K562 (cell line): ENCODE measurements at regions not wholly inside any gene's neighbourhood (a gene's known extent, or its start where the extent isn't known, plus 50 kb on each side); places are given as distances from the start of the nearest gene placed in this dataset.

Source experiments
- ARHGAP35 ChIP-seq: fragments of 450-650 bp; IDR thresholded peaks from 2 replicates; pipeline ENCODE4 v1.6.1; 2018; ENCODE audit not compliant: partially characterized antibody
- ARID4B ChIP-seq: sonication (generic); formaldehyde crosslinking; IDR thresholded peaks from 2 replicates; pipeline ENCODE4 v1.8.0; 2022; ENCODE audit warnings: mild to moderate bottlenecking, missing genetic modification reagents
- FOSL1 ChIP-seq: fragments of 200-800 bp; sonication (Bioruptor generic); conservative IDR thresholded peaks from 2 replicates; pipeline ENCODE4 v1.6.1; 2016; ENCODE audit warnings: missing genetic modification characterization, missing compliant biosample characterization
- HMGN3 ChIP-seq: IDR thresholded peaks from 2 replicates; pipeline ENCODE4 v1.6.1; 2011; ENCODE audit warnings: borderline replicate concordance, low read depth, mild to moderate bottlenecking, mixed read lengths, low read length; ENCODE audit not compliant: insufficient read length; ENCODE audit errors: extremely low read depth
- MLLT1 ChIP-seq, 2 experiments: fragments of 450-650 bp; IDR thresholded peaks; 2 replicates each; pipeline ENCODE4 v1.6.1; 2016
- SMARCC2 ChIP-seq: fragments of 450-650 bp; IDR thresholded peaks from 2 replicates; pipeline ENCODE4 v1.6.1; 2017; ENCODE audit warnings: antibody characterized with exemption, moderate library complexity, mild to moderate bottlenecking, low read depth
- SRSF9 ChIP-seq: fragments of 200-400 bp; formaldehyde crosslinking; IDR thresholded peaks from 2 replicates; pipeline ENCODE4 v1.6.1; 2017; ENCODE audit warnings: low read depth, low read length, borderline replicate concordance
- U2AF1 ChIP-seq: fragments of 200-400 bp; formaldehyde crosslinking; optimal IDR thresholded peaks from 2 replicates; pipeline ENCODE3; 2017; ENCODE audit warnings: mild to moderate bottlenecking, low read depth, low read length, moderate library complexity
- ZNF639 ChIP-seq, 2 experiments: fragments of 200-800 bp in 1 of 2; sonication (Bioruptor generic) in 1 of 2; sonication (generic) in 1 of 2; formaldehyde crosslinking in 1 of 2; IDR thresholded peaks in 1 of 2; conservative IDR thresholded peaks in 1 of 2; 2 replicates each; pipeline versions ENCODE4 v1.5.0 to v1.6.1; 2016 to 2020; ENCODE audit warnings: missing compliant biosample characterization in 1 of 2, missing genetic modification characterization in 1 of 2, missing genetic modification reagents in 1 of 2

- no peak for TF ChIP-seq MLLT1 (IDR thresholded peaks at IDR 0.05)
- no peak for TF ChIP-seq ARHGAP35
- no peak for TF ChIP-seq U2AF1
- no peak for TF ChIP-seq SMARCC2
- no peak for TF ChIP-seq HMGN3
- no peak for TF ChIP-seq ZNF639 (CRISPR knock-in tag; conservative IDR thresholded peaks at IDR 0.05 in 1 of 2, IDR thresholded peaks at IDR 0.05 in 1 of 2)
- TF ChIP-seq SRSF9, result no peak
- no peak for TF ChIP-seq FOSL1
- TF ChIP-seq ARID4B (CRISPR knock-in tag), result no peak
- TF ChIP-seq, all 486 proteins: peak for 0
Measured at GRCh38 chr3:127351775-127352350, 64.0 kb upstream of the PRR20G start (continued).
